NCI-H1694 treated with DMSO at 0.1 percent for 48 hours (cell line): ENCODE measurements at regions not wholly inside any gene's neighbourhood (a gene's known extent, or its start where the extent isn't known, plus 50 kb on each side); places are given as distances from the start of the nearest gene placed in this dataset.

Experiments used
- DNase-seq: peaks from one replicate; lab custom pipeline; 2025; lab: John Stamatoyannopoulos, UW

DNA sequence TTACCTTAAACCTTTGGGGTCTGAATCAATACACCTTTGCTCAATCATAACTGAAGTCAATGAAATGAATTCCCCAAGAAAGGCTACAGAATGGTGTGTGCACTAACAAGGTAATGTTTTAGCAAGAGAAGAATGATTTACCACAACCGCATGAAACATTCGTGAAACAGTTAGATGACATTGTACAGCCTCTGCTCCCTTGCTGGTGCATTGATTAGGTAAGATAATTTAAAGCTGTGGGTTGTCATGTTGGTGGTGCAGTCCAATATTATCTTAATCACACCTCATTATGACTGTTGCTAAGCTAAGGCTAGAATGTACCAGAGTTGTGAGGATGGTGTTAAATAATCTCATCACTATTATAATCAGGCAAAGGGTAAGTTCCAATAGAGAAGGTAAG lies 1673.2 kb upstream of the PRR20A start:
- no peak for DNase-seq

GRCh38 chr13:55483626-55484158 lies 1657.0 kb upstream of the PRR20A start:
- no peak for DNase-seq

- no peak for DNase-seq
Measured at GRCh38 chr13:55493297-55493696, 1647.4 kb upstream of the PRR20A start.

DNA sequence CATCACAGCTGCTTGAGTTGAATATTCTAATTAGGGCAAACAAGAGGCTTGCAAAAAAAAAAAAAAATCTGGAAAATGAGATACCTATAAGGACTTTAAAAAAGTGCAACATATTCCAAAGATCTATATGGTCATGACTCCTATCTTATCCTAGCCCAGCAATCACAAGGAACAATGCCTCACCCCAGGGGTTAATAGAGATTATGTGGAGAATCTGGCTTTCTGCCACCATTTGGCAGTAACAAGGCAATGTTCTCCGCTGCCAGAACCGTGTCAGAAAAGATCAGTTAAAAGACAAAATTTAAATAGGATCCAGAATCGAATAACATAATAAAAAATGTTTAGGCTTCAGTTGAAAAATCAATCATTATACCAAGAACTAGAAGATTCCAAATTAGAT lies 1643.2 kb upstream of the PRR20A start:
- DNase-seq = no peak

DNA sequence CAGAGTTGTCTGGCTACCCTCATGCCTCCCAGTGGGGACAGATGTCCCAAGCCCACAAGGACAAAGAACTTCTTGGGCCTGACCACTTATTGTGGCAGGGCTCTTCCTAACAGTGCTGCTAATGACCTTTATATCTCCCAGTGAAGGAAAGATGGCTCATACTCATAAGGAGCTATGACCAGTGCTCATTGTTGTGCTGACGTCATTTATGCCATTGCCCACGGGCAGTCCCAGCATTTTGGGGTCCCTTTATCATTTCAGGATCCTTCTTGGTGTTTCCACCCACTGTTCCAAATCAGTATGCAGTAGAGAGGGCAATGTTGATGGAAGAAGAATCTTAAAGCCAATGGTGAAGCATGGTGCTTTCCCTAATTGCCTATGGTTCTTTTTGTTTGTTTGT lies 1640.0 kb upstream of the PRR20A start:
- DNase-seq = no peak

GRCh38 chr13:55516610-55517009 lies 1624.1 kb upstream of the PRR20A start:
- DNase-seq = no peak

DNA sequence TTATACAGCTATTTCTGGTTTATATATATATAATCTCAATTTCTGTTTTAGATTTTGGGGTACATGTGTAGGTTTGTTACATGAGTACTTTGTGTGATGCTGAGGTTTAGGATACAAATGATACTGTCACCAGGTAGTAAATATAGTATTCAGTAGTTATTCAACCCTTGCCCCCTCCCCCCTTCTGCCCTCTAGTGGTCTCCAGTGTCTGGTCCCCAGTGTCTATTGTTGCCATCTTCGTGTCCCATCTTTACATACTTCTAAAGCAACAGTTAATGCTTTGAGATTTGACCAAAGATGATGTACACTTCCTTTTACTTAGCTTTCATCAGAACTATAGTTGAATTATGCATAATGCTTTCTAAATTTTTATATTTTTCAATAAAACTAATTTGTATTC lies 1623.4 kb upstream of the PRR20A start:
- no peak for DNase-seq

DNA sequence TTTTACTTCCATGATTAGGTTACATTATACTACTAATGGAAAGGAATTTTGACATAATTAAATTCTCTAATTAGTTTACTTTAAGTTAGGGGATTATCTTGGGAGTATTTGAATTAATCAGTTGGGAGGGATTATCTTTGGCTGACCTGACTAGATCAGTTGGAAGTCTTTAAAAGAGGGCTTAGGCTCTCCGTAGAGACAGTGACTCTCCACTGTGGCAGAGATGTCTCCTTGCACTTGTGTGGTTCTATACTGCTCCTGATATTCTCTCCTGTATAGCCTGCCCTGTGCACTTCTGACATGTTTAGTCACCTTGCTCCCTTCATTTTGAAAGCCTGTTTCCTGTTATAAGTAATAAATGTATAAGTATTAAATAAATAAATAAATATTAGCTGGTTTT lies 1612.3 kb upstream of the PRR20A start:
- DNase-seq = no peak

DNA sequence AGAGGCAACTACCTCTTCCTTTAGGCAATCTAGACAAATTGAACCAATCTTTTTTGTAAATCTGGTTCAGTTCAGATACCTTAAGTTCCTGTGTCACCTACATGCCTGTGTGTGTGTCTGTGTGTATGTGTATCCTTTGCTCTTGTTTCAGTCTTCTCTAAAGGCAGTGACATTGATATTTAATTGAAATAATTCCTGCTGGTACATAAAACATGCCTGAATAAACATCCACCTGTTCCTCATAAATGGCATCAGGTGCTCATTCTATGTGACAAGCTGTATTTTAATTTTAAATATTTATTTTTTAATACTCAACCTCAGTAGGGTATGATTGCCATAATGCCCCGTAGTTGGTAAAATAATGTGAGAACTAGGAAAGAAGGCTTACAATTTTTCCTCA lies 1606.4 kb upstream of the PRR20A start:
- no peak for DNase-seq

DNA sequence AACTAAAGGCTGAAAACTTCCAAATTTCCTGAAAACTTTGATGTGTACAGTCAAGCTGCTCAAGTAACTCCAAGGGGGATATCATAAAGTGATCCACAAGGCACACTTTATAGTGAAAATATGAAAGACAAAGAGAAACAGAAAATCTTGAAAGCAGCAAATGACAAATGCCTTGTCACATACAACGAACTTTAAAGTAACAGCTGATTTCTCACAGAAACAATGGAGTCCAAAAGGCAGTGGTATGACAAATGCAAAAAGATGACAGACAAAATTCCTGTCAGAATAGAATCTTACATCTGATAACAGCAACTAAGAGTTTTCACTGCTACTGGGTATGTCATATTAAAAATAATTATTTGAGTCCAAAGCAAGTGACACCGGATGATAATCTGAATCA lies 1602.3 kb upstream of the PRR20A start:
- no peak for DNase-seq

DNA sequence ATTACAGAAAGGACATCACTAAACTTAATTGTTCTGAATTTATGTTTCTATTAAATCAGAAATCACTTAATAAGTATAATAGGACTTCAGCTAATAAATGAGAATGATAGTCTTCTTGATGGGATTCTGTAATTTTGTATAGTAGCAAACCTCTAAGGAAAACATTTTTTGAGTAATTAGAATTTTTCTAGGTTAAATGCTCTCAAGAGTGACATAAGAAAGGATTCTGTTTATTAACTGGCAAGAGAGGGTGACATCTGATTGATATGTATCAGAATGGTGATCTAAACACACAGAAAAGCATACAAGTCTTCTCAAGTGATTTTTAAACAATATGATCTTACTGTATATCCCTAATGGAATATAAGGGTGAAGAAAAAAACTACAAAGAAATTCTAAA lies 1597.7 kb upstream of the PRR20A start:
- no peak for DNase-seq

DNA sequence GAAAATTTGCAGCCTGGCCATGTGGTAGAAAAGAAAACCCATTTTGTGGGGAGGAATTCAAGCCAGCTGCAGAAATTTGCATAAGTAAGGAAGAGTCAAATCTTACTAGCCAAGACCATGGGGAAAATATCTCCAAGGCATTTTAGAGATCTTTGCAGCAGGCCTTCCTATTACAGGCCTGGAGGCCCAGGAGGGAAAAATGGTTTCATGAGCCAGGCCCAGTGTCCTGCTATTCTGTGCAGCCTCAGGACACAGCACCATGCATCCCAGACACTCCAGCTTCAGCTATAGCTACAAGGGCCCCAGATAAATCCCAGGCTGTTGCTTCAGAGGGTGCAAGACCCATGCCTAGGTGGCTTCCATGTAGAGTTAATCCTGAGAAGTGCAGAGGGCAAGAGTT lies 1590.1 kb upstream of the PRR20A start:
- DNase-seq = no peak

DNA sequence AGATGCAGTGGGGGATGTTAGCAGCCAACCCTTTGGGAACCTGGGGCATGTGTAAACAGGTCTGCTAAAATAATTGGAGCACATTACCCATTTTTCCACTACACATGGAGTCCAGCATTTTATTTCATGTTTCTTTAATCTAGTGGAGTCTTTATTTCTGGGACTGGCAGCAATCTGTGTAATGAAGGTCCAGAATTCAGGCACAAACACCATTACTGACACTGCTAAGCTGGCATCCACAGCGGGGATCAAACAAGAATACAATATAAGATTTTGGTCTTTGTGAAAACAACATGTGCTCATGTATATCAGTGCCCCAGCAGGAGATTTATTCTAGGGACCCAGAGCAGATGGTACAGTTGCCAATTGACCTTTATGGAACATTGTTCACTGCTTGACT lies 1587.0 kb upstream of the PRR20A start:
- DNase-seq = peak; percentile 72

DNA sequence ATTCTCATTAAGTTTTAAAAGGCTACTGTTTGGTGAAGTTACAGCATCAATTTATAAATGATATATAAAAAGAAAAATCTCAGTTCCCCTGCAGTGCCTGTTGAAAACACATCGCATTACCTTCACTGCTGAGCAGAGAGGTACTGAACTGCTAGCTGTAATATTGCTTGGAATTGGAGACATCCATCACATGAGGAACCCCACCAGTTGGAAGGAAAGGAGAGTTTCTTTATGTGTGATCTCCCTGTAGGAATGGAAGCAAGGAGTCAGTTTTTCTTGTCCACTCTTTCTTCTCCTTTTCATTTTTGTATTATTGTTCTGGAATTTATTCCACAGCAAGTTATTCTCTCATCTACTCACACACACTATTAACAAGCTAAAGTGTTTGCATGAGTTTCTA lies 1586.0 kb upstream of the PRR20A start:
- DNase-seq = no peak

- no peak for DNase-seq
Measured at GRCh38 chr13:55560331-55560730, 1580.4 kb upstream of the PRR20A start.

- no peak for DNase-seq
Measured at GRCh38 chr13:55563267-55563666, 1577.5 kb upstream of the PRR20A start.

GRCh38 chr13:55566334-55566733 lies 1574.4 kb upstream of the PRR20A start:
- no peak for DNase-seq

DNA sequence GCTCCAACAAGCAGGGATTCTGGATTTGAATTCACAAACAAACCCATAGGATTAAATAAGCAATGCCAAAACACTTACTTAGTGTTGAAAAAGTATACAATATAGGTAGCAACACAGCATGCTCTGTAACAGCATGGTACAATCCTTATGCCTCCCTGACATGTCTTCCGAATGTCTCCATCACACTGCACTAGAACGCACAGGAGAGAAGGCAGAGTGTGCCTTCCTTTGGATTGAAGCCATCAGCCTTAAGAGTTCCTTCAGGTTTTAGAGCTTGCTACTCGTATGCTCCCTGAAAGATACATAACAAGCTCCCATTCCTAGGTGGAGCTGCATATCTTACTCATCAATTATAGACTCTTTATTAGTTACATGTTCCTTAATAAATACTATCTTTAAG lies 1573.9 kb upstream of the PRR20A start:
- DNase-seq = no peak

- no peak for DNase-seq
Measured at GRCh38 chr13:55567721-55568625, 1572.7 kb upstream of the PRR20A start.

DNA sequence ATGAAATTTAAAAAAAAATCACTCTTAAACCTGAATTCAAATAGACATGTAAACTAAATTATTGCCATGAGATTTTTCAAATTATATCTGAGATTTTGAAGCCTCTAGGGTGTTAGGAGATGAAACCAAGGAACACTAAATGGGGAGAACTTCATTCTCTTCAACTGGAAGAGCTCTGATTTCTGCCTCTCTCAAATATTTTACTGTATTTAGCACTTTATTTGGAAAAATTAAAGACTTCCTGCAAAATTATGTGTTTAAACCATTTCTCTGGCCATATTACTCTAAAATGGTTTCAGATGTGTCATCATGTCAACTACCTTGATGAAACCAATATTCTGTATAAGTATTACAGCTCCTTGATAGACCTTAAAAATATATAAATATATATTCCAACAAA lies 1571.6 kb upstream of the PRR20A start:
- no peak for DNase-seq

GRCh38 chr13:55569514-55569913 lies 1571.2 kb upstream of the PRR20A start:
- no peak for DNase-seq

- DNase-seq = no peak
Measured at GRCh38 chr13:55570371-55570770, 1570.3 kb upstream of the PRR20A start.

GRCh38 chr13:55571237-55571867 lies 1569.4 kb upstream of the PRR20A start:
- DNase-seq = no peak
